RPMI7951 (cell line): ENCODE measurements at regions not wholly inside any gene's neighbourhood (a gene's known extent, or its start where the extent isn't known, plus 50 kb on each side); places are given as distances from the start of the nearest gene placed in this dataset.
A peak's percentile ranks its signal among the peaks of the same experiment; 100 is the strongest.
"Not testable (repeated sequence)": the region's sequence is repeated elsewhere in the genome, so short reads cannot be mapped to it uniquely, and the experiment has no call there.

Experiments
- DNase-seq: peaks from one replicate; pipeline ENCODE4 v3.0.0-alpha.2; 2012; ENCODE audit warnings: low read depth

GRCh38 chr11:89614428-89614827 is 95.7 kb upstream of the TRIM77 start:
- peak; percentile 22 for DNase-seq

- not testable (repeated sequence) for DNase-seq
These were observed 94.5 kb upstream of the TRIM77 start for GRCh38 chr11:89615642-89616041.

- DNase-seq: not testable (repeated sequence)
These were observed 93.9 kb upstream of the TRIM77 start for GRCh38 chr11:89616161-89616560.

- not testable (repeated sequence) for DNase-seq
These were observed 93.0 kb upstream of the TRIM77 start for GRCh38 chr11:89616999-89617602.

- DNase-seq: not testable (repeated sequence)
These were observed 89.4 kb upstream of the TRIM77 start for GRCh38 chr11:89620721-89621120.

- no peak for DNase-seq
These were observed 84.9 kb upstream of the TRIM77 start for GRCh38 chr11:89625171-89625570.

GRCh38 chr11:89626366-89626765 is 83.7 kb upstream of the TRIM77 start:
- DNase-seq: no peak

- DNase-seq: not testable (repeated sequence)
These were observed 83.2 kb upstream of the TRIM77 start for GRCh38 chr11:89626881-89627280.

GRCh38 chr11:89633135-89633705 is 76.9 kb upstream of the TRIM77 start:
- no peak for DNase-seq

GRCh38 chr11:89640777-89641176 is 69.3 kb upstream of the TRIM77 start:
- not testable (repeated sequence) for DNase-seq

- not testable (repeated sequence) for DNase-seq
These were observed 61.9 kb upstream of the TRIM77 start for GRCh38 chr11:89648232-89648631.

GRCh38 chr11:89648996-89649395 is 61.1 kb upstream of the TRIM77 start:
- DNase-seq: not testable (repeated sequence)

GRCh38 chr11:89654669-89655068 is 55.4 kb upstream of the TRIM77 start:
- DNase-seq: not testable (repeated sequence)

- not testable (repeated sequence) for DNase-seq
These were observed 51.3 kb upstream of the TRIM77 start for GRCh38 chr11:89658767-89659166.

- DNase-seq: not testable (repeated sequence)
These were observed 50.7 kb upstream of the TRIM77 start for GRCh38 chr11:89659414-89659813.

GRCh38 chr11:89660234-89660633 is 49.9 kb upstream of the TRIM77 start:
- no peak for DNase-seq
